Activated T-helper 1 cell treated with anti-CD3 and anti-CD28 coated beads, Interleukin-2, amount 50 U/mL, for 16 hours (primary cell): ENCODE measurements at regions not wholly inside any gene's neighbourhood (a gene's known extent, or its start where the extent isn't known, plus 50 kb on each side); places are given as distances from the start of the nearest gene placed in this dataset.

ENCODE experiments used
- DNase-seq, 2 donors: peaks; one replicate each; pipeline ENCODE4 v3.0.0-alpha.2; 2020; ENCODE audit warnings: low read depth in 1 of 2, low spot score in 1 of 2

DNA sequence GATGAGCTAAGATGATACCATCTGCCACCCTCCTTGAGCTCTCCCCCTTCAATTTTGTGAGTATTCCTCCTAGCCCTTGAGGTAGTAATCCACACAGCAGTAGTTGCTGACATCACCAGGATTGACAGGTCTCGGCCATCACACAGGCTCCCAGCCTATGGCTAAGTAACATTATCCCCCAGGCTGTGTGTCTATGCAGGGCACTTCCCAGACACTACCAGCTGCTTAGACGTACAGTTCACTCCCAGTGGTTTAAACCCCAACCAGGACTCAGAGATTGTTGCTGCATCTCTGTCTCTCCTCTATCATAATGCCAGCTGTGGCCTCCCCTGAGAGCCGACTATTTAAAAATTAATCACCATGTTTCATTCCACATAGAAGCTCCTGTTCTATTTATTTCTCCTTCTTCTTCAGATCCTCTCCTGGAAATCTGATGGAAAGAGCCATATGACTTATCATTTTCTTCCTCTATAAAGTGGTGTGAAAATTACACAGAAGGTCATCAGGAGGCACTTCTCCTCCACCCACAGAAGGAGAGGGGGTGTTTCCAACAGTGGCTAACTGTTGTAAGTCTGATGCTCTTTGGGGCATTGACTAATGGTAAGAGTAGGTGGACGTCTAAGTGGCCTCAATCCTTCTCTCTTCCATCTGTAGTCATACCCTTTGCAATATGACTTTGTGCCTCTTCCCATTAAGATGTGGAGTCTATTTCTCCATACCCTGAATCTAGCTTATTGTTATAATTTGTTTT is 396.3 kb downstream of the SETD4 start:
- no peak for DNase-seq

DNA sequence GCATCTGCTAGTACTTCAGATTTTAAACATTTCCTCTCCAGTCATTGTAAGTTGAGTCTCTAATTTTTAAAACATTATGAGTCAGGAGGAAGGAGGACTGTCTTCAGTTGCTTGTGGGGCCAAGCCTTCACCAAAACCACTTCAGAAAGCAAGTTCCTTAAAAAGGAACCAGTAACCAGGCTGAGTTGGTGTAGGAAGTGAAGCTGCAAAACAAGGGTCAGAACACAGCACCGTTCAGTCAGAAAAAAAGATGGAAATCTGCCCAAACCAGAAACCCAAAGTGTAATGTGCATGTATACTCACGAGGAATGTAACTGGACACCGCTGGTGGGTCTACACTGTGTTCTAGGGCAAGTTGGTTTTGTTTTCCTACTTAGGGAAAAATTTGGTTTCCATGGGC is 402.1 kb downstream of the SETD4 start:
- no peak for DNase-seq

DNA sequence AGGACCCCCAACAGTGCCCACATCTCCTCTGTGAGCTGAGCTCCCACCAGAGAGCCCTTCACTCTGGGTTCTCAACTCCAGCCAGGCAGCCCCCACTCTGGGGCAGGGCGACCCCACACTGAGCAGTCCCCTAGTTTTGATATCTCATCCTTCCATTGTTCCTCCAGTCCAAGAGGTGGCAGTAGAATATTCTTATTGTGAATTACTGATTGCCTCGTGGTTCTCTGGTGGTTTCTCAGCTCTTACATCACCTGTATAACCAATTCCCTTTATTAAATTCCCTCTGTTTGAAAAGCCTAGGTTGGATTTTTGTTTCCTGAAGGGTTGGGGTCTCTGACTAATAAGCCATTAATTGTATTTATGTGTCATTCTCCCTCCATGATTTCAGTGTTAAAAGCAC is 407.5 kb downstream of the SETD4 start:
- DNase-seq, result no peak

DNA sequence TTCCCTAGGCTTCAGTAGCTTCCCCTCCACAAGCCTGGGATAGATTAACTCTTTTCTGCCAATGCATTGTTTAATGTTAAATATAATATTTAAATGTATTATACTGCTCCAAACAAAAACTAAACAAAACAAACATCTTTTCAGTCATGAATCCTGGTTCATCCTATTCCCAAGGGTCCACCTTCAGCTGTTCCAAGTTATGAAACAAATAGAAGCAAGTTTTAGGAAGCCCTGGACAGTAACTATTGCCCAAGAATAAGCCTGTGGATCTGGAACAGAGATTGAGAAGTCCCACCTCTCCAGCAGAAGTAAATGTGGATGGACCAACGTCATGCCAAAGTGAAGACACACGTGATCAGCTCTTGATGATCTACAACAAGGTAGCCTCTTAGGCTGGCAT is 408.1 kb downstream of the SETD4 start:
- no peak for DNase-seq

DNA sequence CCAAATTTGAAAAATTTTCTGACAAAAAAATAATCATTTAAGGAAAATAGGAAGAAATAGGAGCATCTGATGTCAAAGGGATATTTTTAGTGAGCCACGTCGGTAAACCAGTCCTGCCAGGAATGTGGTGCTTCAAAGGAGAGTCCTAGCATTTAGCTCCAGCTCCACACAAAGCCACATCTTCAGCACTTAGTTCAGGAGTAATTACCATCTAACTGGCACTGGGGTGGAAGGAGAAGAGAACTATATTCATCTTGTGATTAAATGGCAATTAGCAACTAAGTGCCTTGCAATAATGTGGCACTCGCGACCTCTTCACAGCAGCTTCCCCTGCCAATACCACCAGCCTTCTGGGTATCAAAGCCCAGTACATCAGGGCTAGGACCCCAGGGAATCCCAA is 409.1 kb downstream of the SETD4 start:
- DNase-seq, result no peak

DNA sequence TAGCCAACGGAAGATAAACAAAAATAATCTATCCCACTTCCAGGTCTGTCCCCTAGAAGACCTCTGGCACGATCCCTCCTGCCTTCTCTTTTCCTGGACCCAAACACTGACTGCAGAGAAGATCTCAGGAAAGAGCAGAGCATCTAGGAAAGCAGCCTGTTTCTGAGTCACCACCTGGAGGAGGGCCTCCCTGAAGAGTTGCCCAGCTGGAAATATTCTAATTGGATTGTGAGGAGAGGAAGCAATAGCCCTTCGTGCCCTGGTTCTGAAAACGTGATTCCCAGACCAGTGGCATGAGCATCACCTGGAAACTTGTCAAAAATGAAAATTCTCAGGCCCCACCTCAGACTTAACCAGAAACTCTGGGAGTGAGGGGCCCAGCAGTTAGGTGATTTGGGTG is 411.1 kb downstream of the SETD4 start:
- no peak for DNase-seq

DNA sequence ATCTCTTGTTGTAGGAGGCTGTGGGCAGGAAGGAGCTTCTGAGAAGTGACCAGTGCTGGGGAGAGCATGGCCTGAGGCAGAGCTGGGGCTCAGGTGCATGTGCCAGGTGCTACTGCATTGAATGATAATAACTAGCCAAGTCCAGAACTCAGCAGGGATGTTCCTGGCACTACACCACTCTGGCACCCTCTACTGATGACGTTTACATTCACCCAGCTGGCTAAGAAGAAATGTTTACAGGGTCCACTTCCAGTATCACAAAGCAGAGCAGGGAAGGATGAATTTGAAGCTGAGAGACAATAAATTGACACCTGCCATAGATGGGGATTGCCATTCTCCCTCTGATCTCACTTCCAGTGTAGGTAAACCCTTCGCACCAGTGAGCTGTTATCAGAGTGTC is 411.8 kb downstream of the SETD4 start:
- no peak for DNase-seq

DNA sequence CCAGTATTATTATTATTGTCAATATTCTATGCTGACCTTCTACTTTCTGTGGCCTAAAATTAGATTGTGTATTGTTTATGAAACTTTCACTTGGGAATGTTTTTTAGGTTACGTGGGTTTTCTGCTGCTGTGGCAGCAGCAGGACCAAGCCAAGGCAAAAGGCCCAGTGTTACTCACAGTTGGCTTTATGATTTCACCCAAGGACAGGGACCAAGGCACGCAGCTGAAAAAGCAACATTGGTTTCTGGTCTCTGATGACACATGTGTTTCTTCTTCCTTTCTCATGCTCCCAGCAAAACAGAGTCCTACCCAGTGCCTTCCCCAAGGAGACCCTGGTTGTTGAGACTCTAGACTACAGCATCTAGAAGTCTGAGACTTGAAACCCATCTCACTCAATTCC is 413.7 kb downstream of the SETD4 start:
- no peak for DNase-seq

DNA sequence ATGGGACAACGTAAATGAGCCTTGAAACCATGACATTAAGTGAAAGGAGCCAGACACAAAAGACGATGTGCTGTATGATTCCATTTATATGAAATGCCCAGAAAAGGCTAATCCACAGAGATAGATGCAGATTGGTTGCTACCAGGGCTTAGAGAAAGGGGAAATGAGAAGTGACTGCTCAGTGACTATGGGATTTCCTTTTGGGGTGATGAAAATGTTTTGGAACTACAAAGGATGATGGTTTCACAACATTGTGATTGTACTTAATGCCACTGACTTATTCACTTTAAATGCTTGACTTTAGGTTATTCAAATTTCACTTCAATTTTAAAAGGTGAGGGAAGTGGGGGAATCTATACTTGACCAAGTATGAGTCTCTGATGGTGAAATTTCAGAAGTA is 414.3 kb downstream of the SETD4 start:
- DNase-seq, result no peak

DNA sequence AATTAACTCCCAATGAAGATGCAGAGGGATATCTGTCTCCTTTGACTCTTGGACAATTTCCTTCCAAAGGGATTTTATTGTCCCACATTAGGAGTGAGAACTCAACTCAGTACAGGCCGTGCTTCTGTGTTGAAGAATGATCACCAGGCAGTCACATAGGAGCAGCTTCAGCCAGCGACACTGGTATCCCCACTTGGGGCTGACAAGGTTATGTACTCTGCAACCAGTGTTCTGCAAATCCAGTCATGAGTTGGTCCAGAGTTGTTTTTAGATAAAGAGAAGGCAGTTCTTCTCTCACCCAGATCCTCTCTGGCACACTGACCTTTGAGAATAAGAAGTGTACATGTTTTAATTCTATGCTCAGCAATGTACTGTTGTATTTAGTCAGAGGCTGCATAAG is 415.8 kb downstream of the SETD4 start:
- no peak for DNase-seq

DNA sequence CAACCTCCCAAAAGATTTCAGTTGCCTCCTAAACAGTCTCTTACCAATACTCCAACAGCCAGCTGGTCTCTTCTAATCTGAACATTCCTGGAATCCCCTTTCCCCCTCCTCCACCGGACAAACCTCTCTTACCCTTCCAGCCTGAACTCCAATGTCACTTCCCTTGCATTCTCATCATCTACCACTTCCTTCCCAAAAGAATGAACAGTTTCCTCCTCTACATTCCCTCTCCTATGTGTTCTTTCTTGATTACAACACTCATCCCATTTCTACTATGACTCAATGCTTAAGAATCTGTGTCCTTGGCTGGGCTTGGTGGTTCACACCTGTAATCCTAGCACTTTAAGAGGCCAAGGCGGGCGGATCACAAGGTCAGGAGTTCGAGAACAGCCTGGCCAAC is 417.1 kb downstream of the SETD4 start:
- DNase-seq, result no peak

DNA sequence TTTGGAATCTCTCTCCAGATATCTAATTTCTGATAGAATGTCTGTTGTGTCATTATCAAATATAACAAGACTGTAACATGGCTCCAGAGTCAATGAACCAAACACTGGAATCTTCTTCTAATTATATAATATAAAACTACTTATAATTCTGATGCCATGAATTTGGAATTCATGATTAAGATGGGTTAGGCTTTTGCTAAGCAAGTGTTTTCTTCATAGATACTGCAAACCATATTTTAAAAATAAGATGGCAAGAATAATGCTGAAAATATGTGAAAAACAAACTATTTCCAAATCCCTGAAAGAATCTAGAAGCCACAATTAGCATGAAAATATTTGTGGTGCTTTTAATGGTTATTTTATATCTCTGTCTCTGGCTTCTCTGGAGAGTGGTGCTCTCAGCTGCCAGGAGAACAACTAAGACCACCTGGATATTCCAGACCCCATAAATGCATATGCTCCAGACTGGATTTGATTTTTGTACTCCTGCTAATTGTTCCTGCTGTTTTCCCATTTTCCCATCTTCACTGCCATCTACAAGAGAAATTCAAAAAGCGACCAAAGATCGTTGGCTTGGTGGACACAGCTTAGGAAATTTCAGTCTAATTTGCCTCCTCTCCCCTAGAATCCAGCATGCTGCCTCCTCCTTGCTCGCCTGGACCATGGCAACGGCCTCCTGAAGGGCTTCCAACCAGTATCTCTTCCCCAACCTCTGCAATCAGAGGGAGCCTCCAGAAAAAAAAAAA is 418.9 kb downstream of the SETD4 start:
- no peak for DNase-seq

DNA sequence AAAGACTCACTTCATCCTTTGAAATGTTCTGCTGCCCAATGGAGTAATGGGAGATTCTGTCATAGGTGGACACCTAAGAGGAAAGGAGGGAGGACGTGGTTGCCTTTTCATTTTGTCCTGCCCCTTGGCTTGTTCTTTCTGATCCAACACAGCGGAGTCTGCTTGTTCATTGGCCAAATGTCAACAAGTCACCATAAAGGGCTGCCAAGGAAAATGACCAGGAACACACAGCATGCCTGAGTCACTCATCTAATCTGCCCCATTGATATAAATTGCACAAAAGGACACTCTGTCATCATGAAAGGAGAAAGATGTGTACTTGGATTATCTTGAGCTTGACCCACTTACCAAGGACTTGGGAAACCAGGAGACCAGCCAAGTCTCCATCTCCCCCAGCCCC is 422.9 kb downstream of the SETD4 start:
- DNase-seq, result no peak

DNA sequence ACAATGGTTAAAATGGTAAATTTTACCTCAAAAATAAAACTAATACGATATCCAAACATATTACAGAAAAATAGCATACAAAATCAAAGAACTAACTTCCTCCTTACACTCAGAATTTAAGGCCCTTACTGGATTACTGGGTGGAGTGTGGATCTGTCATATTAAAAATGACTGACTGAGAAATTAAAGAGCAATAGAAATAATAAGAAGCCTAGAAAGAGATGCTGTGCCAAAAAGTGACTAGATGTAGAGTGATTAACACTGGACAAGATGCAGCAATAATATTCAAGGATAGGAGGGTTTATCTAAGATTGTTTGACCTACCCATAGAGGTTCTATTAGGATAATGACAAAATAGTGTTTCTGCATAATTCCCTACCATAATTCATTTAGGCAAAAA is 424.3 kb downstream of the SETD4 start:
- no peak for DNase-seq

DNA sequence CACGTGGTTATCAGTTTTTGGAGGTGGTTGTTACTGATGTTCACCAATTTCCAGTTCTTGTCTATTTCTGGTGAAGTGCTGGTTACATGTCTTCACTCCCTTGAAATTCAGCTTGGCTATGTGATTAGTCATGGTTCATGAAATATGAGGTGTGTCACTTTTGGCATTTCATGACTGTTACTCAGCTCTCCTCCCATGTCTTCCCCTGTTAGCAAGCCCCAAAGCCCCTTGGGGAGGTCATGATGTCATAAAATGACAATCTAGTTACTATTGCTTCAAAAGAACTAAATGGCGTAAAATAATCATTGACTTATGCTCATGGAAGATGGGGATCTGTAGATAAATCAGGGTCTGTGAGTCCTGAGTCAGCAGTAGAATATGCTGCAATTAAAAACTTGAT is 425.1 kb downstream of the SETD4 start:
- DNase-seq, result no peak

DNA sequence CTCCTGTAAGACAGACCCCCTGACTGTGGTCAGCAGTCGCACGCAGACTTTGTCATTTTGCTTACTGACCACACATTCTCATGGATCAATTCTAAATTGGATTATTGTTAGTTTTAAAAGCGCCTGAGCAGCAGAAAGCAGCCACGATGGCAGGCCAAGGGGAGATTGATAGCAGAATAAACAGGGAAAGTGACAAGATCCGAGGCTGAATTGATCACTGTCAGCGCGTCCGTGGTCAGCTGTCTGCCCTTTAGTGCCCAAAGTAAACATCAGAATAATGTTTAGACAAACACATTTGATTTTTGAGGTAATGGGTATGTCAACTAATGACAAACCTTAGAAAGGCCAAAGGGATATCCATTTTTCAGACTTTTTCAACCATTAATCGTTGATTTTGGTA is 426.8 kb downstream of the SETD4 start:
- no peak for DNase-seq

DNA sequence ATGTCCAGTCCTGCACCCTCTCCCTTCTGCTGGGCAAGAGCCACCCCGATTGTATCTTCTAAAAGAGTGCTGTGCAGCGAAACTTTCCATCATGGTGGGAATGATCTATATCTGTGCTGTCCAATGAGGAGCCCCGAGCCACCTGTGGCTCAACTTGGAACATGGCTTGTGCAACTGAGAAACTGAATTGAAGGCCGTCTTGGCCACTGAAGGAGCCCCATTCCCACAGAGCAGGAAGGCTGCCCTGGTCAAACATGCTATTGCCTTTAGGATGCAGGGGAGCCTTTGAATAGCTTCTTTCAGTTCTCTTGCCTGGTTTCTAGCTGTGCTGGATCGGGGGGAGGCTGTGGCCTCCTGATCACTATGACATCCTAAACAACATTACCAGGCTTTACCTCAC is 427.6 kb downstream of the SETD4 start:
- DNase-seq, result no peak

DNA sequence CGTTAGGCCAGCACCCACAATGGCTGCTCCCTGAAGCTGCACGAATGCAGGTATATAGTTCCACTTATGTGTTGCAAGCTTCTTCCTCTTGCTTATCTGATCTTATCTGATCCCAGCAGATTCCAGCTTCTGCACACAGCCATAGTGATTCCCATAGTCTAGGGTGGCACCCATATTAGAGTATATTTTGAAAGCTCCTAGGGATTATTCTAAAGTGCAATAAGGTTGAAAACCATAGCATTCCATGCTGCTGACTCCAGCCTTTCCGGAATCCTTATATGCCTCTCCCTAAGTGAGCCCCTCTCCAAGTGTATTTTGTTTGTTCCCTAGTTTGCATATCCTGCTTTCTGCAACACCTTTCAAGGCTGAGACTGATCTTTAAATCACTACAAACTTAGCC is 432.0 kb downstream of the SETD4 start:
- DNase-seq, result no peak

DNA sequence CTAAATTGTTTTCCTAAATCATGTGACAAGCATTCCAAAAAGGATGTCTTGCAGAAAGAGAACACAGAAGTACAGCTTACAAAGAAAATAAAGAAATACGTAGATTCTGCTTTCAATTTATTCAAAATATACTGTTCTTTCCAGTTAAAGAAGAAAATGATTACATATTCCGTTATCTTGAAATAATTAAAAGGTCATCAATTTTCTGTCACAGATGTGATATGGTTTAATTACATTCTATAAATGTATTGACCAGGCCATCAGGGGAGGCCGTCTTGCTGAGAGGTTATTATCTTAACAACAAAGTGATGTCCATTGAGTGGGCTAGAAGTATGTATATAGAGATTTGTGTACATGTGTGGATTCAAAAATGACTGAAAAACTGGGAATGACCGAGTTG is 432.9 kb downstream of the SETD4 start:
- DNase-seq, result no peak

DNA sequence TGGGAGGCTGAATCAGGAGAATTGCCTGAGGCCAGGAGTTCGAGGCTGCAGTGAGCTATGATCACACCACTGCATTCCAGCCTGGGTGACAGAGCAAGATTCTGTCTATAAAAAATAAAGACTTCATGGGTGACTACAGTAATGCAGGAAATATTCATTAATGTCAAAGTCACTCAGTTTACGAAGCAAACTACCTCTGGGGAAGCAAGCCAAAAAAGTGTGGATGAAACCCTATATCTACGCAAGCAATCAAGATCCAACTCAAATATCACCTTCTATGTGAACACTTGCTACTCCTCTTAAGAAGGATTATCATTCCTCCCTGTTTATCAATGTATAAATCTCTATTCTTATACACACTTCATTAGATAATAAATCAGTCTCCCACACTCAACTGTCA is 434.8 kb downstream of the SETD4 start:
- DNase-seq, result no peak

DNA sequence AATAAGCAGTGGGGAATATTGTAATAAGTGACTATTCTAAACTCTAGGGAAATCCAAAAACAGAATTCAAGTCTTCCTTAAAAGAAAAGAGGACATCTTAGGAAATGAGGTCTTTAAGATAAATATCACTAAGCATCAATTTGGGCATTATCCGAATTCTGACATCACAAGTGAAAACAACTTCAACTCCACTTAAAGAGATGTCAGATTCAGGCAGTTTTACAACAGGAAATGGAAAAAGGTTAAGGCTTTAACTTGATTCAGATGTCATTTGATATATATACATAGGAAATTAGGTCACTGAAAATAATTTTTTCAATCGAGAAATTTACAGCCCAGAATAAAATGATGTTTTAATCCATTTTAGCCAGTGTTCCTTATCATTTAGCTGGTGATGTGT is 435.4 kb downstream of the SETD4 start:
- DNase-seq, result no peak

DNA sequence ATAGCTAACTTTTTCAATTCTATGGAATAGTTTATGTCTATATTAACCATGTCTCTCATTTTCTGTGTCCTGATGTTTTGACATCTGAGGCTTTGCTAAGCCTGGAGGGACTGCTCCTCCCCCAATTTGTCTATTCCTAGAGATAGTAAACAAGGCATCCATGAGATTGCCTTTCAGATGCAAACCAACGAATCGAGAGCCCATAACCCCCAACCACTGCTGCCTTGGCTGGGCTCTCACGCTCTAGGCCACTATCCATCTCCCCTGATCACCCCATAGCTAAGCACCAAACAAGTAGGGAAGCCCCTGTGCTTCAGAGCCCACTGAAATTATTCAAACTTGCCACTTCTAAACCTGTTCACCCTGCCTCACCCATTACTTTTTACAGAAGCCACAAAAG is 437.7 kb downstream of the SETD4 start:
- DNase-seq, result no peak

DNA sequence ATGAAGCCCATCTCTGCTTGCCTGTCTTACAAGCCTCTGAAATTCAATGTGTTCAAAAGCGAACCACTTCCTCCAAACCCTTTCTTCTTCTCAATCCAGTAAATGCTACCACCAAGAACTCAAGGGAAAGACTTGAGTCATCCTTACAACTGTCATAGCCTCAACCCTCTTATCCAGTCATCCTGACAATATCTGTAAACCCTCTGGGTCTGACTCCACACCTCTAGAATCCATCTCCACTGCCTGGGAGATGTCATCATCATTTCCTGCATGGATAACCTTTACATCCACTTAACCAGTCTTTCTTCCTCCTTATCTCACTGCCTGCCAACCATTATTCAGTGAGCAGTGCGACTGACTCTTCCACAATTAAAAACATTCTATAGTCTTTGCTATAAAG is 441.1 kb downstream of the SETD4 start:
- no peak for DNase-seq
